ENCODE measurements at regions not wholly inside any gene's neighbourhood (a gene's known extent, or its start where the extent isn't known, plus 50 kb on each side); places are given as distances from the start of the nearest gene placed in this dataset.
"Not testable (repeated sequence)": the region's sequence is repeated elsewhere in the genome, so short reads cannot be mapped to it uniquely, and the experiment has no call there.

- no peak for DNase-seq (ENCODE audit: low spot score)
Measured at GRCh38 chr2:187684174-187684573, 129.9 kb upstream of the TFPI start.

- DNase-seq (ENCODE audit: low spot score), result no peak
Measured at GRCh38 chr2:187686416-187687024, 132.3 kb upstream of the TFPI start.

DNA sequence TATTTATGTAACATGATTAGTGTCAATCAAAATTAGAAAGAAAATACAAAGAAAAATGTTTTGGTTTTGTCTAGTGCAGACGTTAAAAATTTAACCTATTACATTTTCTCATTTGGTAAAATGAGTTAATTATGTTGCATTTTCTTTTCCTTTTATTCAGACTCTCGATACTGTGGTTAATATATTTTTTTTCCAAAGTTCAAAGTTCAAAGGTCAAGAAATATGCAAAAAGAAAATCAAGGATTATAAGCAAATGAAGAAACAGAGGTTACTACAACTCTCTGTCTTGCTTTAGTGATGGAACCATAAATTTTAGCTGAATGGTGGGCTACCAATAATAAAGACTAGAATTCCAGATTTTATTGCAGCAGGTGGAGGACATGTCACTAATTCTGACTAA lies 133.3 kb upstream of the TFPI start:
- DNase-seq (ENCODE audit: low spot score), result no peak

GRCh38 chr2:187689372-187689771 lies 135.1 kb upstream of the TFPI start:
- DNase-seq (ENCODE audit: low spot score), result no peak

- no peak for DNase-seq (ENCODE audit: low spot score)
Measured at GRCh38 chr2:187693923-187694322, 139.7 kb upstream of the TFPI start.

DNA sequence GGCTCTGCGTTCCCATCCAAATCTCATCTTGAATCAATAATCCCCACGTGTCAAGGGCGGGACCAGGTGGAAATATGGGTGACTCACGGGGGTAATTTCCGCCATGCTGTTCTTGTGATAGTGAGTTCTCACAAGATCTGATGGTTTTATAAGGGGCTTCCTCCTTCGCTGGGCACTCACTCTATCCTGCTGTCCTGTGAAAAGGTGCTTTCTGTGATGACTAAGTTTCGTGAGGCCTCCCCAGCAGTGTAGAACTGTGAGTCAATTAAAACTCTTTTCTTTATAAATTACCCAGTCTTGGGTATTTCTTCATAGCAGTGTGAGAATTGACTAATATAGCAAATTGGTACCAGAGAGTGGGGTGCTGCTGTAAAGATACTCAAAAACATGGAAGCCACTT lies 142.4 kb upstream of the TFPI start:
- not testable (repeated sequence) for DNase-seq (ENCODE audit: low spot score)

DNA sequence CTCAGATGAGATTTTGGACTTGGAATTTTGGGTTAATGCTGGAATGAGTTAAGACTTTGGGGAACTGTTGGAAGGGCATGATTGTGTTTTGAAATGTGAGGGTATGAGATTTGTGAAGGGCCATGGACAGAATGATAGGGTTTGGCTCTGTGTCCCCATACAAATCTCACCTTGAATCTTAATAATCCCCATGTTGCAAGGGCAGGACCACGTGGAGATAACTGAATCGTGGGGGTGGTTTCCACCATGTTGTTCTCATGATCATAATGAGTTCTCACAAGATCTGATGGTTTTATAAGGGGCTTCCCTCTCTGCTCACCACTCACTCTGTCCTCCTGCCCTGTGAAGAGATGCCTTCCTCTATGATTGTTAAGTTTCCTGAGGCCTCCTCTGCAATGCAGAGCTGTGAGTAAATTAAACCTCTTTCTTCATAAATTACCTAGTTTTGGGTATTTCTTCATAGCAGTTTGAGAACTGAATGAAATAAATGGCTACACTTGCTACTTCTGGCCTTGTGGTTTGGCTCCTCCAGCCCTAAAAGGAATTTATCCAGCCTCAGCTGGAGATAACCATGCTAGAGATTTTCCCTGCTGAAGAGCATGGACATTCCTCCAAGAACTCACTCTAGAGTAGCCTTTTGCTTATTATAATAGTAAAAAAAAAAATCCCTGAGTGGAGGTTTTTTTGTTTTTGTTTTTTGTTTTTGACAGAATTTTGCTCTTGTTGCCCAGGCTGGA lies 144.3 kb upstream of the TFPI start:
- no peak for DNase-seq (ENCODE audit: low spot score)

- DNase-seq (ENCODE audit: low spot score), result no peak
Measured at GRCh38 chr2:187702157-187702556, 147.9 kb upstream of the TFPI start.

- no peak for DNase-seq (ENCODE audit: low spot score)
Measured at GRCh38 chr2:187708272-187708671, 154.0 kb upstream of the TFPI start.

GRCh38 chr2:187709065-187709464 lies 154.8 kb upstream of the TFPI start:
- no peak for DNase-seq (ENCODE audit: low spot score)

- no peak for DNase-seq (ENCODE audit: low spot score)
Measured at GRCh38 chr2:187710791-187711521, 156.7 kb upstream of the TFPI start.

- no peak for DNase-seq (ENCODE audit: low spot score)
Measured at GRCh38 chr2:187715590-187715989, 161.4 kb upstream of the TFPI start.

- no peak for DNase-seq (ENCODE audit: low spot score)
Measured at GRCh38 chr2:187716301-187716700, 162.1 kb upstream of the TFPI start.

- DNase-seq (ENCODE audit: low spot score), result no peak
Measured at GRCh38 chr2:187718092-187718491, 163.9 kb upstream of the TFPI start.

DNA sequence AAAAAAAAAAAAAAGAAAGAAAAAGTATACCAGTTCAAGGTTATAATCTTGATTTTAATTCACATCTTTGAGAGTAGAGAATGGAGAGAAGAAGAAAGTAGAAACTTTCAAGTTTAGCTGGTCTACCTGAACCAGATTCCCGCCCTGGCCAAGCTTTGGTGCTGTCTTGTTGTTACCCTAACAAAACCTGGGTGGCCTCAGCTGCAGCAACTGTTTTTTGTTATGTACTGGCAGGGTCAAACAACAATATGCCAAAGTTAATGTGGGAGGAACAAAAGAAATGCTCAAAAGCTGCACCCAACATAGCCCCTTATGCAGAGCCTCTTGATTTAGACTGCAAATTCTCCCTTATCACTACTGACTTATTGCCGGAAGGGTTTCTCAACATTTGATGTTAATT lies 165.3 kb upstream of the TFPI start:
- DNase-seq (ENCODE audit: low spot score), result no peak

GRCh38 chr2:187748958-187749357 lies 194.7 kb upstream of the TFPI start:
- DNase-seq (ENCODE audit: low spot score), result no peak

- DNase-seq (ENCODE audit: low spot score), result no peak
Measured at GRCh38 chr2:187749804-187750431, 195.7 kb upstream of the TFPI start.

DNA sequence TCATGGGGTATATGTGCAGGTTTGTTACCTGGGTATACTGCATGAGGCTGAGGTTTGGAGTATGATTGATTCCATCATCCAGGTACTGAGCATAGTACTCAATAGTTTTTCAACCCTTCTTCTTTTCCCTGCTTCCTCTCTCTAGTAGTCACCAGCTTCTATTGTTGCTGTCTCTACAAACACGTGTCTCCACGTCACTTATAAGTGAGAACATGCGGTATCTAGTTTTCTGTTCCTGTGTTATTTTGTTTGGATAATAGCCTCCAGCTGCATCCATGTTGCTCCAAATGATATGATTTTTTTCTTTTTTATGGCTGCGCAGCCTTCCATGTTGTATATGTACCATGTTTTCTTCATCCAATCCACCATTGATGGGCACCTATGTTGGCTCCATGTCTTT lies 214.8 kb upstream of the TFPI start:
- no peak for DNase-seq (ENCODE audit: low spot score)

- no peak for DNase-seq (ENCODE audit: low spot score)
Measured at GRCh38 chr2:187769437-187769836, 215.2 kb upstream of the TFPI start.

- DNase-seq (ENCODE audit: low spot score), result no peak
Measured at GRCh38 chr2:187774551-187775071, 220.4 kb upstream of the TFPI start.

GRCh38 chr2:187775196-187775595 lies 221.0 kb upstream of the TFPI start:
- no peak for DNase-seq (ENCODE audit: low spot score)

DNA sequence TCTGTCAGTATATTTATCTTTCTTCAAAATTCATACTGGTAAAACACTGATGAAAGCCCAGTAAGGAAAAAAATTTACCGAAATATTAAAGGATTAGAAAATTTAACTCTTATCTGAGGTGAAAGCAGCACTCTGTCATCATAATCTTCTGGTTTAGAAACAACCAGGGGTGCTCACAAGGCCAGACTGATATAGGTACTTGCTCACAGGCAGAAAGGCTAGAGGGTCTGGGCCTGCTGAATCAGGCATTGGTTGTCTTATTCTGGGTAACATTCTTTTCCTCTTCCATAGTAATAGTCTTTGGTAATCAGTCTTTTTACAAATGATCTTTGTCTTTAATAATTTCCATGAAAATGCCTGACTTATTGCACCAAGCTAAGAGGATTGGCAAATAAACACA lies 221.4 kb upstream of the TFPI start:
- no peak for DNase-seq (ENCODE audit: low spot score)
